HG02610 (cell line): ENCODE measurements at regions not wholly inside any gene's neighbourhood (a gene's known extent, or its start where the extent isn't known, plus 50 kb on each side); places are given as distances from the start of the nearest gene placed in this dataset.

Experiments
- ATAC-seq: cut with Tn5 transposase; IDR thresholded peaks from one replicate; pipeline ENCODE4 v1.9.1; 2021; ENCODE audit warnings: mild to moderate bottlenecking, moderate library complexity; ENCODE audit not compliant: unreplicated experiment

GRCh38 chrY:8202837-8203236, 1134.4 kb upstream of the TSPY4 start:
- ATAC-seq, result no peak

DNA sequence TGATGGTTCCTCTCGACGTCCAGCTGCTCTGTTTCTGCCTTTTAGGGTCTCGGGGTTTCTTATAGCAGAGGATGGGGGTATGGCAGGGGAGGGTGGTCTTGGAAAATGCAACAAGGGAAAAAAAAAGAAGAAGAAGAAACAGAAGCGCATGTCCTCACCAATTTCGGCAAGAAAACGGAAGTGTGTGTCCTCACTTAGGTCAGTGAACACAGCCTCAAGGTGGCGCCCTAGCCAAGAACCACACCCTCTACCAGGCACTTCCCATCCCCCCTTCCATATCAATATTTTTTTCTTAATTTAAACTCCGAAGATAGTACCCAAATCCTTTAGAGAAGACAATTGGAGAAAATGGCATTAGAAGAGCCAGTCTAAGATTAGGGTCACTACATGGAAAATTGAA, 1096.1 kb upstream of the TSPY4 start:
- ATAC-seq, result no peak

- no peak for ATAC-seq
These were observed 1063.5 kb upstream of the TSPY4 start for GRCh38 chrY:8273807-8274206.

DNA sequence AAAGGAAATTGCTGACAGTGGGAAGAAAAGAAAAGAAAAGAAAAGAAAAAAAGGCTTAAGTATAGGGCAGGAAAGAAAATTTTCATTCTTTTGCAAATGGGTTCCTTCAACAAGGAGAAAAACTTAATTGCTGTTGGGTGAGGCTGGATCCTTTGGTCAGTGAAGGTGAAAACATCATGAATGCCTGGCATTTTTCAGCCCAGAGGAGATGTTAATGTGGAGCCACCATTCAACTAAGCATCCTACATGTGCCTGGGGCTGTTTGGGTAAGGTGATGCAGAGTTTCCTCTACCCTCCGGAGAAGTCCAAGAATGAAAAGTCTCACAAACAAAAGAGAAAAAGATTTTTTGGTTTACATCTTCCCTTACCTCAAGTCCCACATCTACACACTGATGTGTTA, 1032.2 kb upstream of the TSPY4 start:
- no peak for ATAC-seq

DNA sequence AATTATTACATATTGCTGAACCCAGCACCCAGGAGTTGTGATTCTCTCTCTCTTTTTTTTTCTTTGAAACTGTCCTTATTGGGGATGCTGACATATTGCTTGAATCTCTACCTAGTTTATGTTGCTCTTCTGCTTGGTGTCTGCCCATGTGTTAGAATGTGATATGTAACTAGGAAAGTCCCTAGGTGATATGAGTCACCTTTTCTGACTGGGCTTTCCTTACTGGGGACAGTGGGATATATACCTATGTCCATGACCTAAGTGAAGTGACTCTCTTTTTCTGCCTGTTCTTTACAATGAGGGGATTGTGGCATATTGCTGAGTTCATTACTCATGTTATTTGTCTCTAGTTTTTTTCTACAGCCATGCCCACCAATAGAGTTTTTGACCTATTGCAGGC, 1013.2 kb upstream of the TSPY4 start:
- no peak for ATAC-seq

DNA sequence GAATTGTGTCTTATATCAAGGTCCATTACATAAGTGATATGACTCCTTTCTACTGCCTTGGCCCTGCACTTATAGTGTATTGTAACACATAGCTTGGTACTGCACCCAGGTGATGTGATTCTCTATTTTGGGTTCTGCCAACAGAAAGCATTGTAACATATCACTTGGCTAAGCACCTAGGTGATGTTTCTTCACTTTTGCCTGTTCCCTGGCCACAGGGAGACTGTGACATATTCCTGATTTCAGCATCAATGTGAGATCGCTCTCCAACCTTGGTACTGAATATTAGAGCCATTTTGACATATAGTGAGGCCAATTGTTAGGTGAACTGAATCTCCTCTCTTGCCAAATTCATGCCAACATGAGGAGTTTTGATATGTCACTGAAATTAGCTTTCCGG, 1010.3 kb upstream of the TSPY4 start:
- ATAC-seq, result no peak

DNA sequence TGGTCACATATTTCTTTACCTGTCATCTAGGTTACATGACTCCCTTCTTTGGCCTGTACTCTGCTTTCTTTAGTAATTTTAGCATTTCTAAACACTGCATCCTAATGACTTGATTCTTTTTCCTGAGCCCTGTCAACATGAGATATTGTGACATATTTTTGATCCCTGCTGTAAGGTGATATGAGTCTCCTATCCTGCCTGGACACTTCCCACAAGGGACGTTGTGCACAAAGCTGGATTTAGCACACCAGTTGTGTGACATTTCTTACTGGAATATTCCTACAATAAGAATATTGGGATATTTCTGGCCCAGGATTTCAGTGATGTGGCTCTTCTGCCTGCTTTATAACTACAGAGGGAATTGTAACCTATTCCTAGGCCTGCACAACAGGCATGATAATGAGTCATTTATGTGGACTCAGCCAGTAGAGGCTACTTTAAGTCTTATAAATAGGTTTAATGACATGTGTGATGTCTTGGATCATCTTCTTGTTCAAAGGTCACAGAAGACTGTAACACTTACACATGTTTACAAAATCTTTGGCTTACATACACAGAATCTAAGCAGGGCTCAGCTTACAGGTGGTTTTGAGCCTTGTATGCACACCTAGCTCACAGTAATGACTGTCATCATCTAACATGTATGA, 1009.4 kb upstream of the TSPY4 start:
- ATAC-seq, result no peak

GRCh38 chrY:8329431-8329830, 1007.8 kb upstream of the TSPY4 start:
- ATAC-seq, result no peak

DNA sequence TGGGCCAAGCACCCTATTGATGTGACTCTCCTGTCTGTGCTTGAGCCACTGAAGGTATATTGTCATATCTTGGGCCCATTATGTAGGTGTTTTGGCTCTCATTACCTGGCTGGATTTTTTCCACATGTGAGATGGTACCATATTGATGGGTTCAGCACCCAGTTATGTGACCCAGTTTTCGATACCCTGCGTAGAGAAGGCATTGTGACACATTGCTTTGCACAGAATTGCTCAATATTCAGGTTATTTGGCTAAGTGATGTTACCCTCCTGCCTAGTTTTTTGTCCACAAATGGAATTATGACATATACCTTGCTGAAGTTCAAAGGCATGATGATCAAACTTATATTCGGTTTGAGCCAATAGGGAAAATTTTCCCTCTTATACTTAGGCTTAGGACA, 1007.3 kb upstream of the TSPY4 start:
- ATAC-seq, result no peak

- ATAC-seq, result no peak
These were observed 1003.9 kb upstream of the TSPY4 start for GRCh38 chrY:8333328-8333727.

DNA sequence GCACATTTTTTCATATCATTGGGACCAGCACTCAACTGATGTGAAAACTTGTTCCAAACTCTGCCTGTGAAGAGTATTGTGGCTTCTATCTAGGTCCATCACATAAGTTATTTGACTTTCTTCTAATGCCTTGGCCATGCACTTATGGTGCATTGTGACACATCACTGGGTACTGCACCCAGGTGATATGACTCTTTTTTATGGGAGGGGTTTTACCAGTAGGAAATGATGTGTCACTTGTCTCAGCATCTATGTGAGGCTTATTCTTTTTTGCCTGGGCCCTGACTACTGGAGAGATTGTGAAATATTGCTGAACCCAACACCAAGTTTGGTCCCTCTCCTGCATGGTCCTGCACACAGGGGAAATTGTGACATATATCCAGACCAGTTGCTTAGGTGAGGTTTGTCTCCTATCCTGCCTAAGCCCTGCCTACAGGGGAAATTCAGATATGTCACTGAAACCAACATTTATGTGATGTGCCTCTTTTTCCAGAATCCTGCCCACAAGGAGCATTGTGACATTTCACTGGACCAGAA, 1001.9 kb upstream of the TSPY4 start:
- no peak for ATAC-seq

- ATAC-seq, result no peak
These were observed 1001.0 kb upstream of the TSPY4 start for GRCh38 chrY:8336112-8336774.

GRCh38 chrY:8341000-8341399, 996.3 kb upstream of the TSPY4 start:
- no peak for ATAC-seq

DNA sequence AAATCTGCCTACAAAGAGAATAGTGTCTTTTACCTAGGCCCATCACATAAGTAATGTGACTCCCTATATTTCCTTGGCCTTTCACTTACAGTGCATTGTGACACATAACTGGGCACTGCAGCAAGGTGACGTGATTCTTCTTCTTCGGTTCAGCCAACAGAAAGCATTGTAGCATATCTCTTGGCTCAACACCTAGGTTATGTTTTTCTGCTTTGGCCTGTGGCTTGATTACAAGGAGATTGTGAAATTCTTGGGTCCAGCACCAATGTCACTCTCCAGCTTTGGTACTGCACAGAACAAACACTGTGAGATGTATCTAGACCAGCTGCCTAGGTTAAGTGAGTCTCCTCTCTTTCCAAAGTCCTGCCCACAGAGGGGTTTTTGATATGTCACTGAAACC, 995.1 kb upstream of the TSPY4 start:
- no peak for ATAC-seq

DNA sequence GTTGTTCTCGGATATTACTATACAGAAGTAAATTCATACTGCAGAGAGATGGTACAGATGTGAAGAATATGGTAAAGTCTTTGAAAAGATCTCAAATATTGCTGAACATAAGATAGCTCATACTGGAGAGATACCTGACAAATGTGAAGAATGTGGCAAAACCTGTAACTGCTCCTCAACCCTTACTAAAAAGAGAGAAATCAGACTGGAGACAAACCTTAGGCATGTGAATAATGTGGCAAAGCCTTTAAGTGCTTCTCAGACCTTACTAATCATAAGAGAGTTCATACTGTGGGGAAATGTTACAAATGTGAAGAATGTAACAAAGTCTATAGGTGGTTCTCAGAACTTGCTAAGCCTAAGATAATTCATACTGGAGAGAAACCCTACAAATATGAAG, 986.0 kb upstream of the TSPY4 start:
- ATAC-seq, result no peak

DNA sequence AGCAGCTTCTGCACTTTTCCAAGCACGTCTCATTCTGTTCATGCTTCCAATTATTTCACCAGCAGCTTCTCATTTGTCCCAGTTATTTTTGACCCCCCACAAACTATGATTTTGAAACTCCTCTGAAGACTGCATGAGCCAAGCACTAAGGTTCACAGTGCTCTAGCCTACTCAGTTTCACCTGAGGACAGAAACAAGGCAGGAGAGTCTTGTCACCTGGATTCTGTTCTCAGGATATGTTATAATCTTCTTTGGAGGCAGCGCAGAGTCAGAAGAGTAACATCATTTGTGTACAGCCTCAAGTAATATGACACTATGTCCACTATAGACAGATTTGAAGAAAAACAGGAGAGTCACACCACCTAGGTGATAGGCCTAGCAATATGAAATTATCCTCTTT, 985.1 kb upstream of the TSPY4 start:
- no peak for ATAC-seq

DNA sequence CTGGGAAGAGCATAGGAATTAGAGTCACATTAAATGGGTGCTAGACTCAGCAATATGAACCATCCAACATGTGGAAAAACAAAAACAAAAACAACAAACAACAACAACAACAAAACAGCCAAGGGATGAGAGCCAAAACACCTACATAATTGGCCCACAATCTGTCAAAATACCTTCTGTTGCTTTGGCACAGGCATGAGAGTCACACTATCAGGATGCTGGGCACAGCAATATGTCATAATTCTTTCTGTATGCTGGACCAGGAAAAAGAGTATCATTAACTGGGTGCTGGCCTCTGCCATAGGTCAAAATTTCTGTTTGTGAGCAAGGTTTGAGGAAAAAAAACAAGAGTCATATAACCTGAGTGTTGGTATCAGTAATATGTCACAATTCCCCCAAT, 979.1 kb upstream of the TSPY4 start:
- ATAC-seq, result no peak

GRCh38 chrY:8361715-8362114, 975.5 kb upstream of the TSPY4 start:
- no peak for ATAC-seq

DNA sequence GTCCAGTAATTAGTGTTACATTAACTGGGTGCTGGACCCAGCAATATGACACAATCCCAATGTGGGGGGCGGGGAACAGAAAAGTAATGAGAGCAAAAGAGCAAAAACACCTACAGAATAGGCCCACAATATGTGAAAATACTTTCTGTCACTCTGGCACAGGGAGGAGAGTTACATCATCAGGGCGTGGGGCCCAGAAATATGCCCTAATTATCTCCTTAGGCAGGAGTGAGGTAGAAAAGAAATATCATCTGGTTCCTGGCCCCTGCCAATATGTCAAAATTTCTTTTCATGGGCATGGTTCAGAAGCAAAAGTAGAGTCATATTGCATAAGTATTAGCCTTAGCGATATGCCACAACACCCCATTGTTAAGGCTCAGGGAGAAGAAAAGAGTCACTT, 959.8 kb upstream of the TSPY4 start:
- no peak for ATAC-seq

GRCh38 chrY:8379800-8380199, 957.5 kb upstream of the TSPY4 start:
- ATAC-seq, result no peak

DNA sequence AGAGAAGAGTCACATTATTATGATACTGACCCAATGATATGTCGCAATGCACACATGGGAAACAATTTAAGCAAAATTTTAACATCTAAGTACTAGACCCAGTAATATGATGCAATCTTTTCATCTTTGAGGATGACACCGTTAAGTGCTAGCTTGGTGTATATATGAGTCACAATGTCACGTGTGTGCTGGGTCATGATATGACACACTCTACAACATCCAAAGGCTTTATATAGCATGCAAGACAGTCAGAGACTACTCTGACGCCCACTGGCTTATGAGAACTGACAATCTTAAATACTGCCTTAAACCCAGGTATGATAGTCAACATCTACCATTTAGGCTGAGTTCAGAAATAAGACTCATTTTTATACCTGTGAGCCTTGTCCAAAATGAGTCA, 955.8 kb upstream of the TSPY4 start:
- ATAC-seq, result no peak

- no peak for ATAC-seq
These were observed 951.2 kb upstream of the TSPY4 start for GRCh38 chrY:8386053-8386452.

DNA sequence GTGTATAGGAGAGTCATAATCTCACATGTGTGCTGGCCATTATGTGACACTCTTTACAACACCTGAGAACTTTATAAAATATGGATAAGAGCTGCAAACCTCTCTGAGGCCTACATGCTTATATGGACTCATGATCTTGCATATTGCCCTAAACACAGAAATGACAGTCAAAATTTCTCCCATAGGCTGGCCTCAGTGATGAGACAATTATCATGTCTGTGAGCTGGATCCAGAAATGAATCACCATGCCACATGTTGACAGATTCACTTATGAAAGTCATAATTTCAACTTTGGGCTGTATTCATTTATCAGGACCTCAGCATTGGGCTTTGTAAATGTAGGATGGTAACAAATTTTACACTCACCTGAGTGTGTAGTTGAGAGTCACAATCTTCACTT, 948.8 kb upstream of the TSPY4 start:
- ATAC-seq, result no peak
